Glutamatergic neuron (in vitro differentiated cells): ENCODE measurements at regions not wholly inside any gene's neighbourhood (a gene's known extent, or its start where the extent isn't known, plus 50 kb on each side); places are given as distances from the start of the nearest gene placed in this dataset.

Source experiments
- DNase-seq: peaks from one replicate; pipeline ENCODE4 v3.0.0; 2022
- H3K27ac Mint-ChIP-seq: one replicate; pipeline ENCODE4 v1.8.0; 2020; ENCODE audit warnings: mild to moderate bottlenecking, mixed read lengths, inconsistent platforms; ENCODE audit not compliant: unreplicated experiment
- H3K27me3 Mint-ChIP-seq: one replicate; pipeline ENCODE4 v1.8.0; 2020; ENCODE audit warnings: mild to moderate bottlenecking, moderate library complexity, mixed read lengths, inconsistent platforms; ENCODE audit not compliant: unreplicated experiment
- H3K36me3 Mint-ChIP-seq: one replicate; pipeline ENCODE4 v1.8.0; 2020; ENCODE audit warnings: mild to moderate bottlenecking, mixed read lengths, inconsistent platforms; ENCODE audit not compliant: unreplicated experiment
- H3K4me1 Mint-ChIP-seq: one replicate; pipeline ENCODE4 v1.8.0; 2020; ENCODE audit warnings: mild to moderate bottlenecking, low read depth, mixed read lengths, inconsistent platforms; ENCODE audit not compliant: unreplicated experiment
- H3K4me3 Mint-ChIP-seq: one replicate; pipeline ENCODE4 v1.8.0; 2020; ENCODE audit warnings: mild to moderate bottlenecking, mixed read lengths, inconsistent platforms; ENCODE audit not compliant: unreplicated experiment
- H3K9me3 Mint-ChIP-seq: one replicate; pipeline ENCODE4 v1.8.0; 2020; ENCODE audit warnings: mild to moderate bottlenecking, moderate library complexity, mixed read lengths, inconsistent platforms; ENCODE audit not compliant: unreplicated experiment
- TF ChIP-seq, protein P1 (sequence below): fragments of 200-600 bp; sonication (generic); IDR thresholded peaks from one replicate; pipeline ENCODE4 v1.5.0; 2021; ENCODE audit not compliant: partially characterized antibody, unreplicated experiment

- TF ChIP-seq, protein P1, sequence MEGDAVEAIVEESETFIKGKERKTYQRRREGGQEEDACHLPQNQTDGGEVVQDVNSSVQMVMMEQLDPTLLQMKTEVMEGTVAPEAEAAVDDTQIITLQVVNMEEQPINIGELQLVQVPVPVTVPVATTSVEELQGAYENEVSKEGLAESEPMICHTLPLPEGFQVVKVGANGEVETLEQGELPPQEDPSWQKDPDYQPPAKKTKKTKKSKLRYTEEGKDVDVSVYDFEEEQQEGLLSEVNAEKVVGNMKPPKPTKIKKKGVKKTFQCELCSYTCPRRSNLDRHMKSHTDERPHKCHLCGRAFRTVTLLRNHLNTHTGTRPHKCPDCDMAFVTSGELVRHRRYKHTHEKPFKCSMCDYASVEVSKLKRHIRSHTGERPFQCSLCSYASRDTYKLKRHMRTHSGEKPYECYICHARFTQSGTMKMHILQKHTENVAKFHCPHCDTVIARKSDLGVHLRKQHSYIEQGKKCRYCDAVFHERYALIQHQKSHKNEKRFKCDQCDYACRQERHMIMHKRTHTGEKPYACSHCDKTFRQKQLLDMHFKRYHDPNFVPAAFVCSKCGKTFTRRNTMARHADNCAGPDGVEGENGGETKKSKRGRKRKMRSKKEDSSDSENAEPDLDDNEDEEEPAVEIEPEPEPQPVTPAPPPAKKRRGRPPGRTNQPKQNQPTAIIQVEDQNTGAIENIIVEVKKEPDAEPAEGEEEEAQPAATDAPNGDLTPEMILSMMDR, result no peak
- Mint-ChIP-seq H3K27ac (no peak overlapping the region), H3K27me3 (peaks cover 3% of the 10 kb centered on the region), H3K4me3 (no peak overlapping the region), H3K36me3 (peaks cover 11% of the 10 kb centered on the region), H3K4me1 (no peaks in the 10 kb centered on the region), H3K9me3 (no peaks in the 10 kb centered on the region)
- no peak for DNase-seq
Measured at GRCh38 chr11:4203603-4204360, 109.2 kb downstream of the RRM1 start.

DNA sequence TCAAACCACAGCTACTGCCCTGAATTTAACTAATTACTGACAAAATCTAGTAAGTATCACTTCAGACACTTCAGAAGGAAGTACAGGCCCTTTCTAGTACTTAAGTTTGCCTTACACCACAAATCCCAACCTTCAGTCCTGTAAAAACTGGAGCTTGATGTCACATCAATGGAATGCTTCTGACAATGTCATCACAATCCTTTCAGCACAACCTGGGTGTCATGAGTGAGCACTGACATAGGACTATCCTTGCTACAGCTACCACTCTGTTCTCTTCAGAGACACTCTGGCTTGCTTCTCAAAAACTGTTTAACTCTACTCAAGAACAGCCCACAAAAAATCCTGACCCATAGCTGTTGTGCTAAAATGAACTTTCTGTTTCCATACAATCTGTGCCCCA is 108.2 kb downstream of the RRM1 start:
- no peak overlapping the region for H3K4me3 Mint-ChIP-seq
- DNase-seq, result no peak
- no peaks in the 10 kb centered on the region for H3K9me3 Mint-ChIP-seq
- H3K36me3 Mint-ChIP-seq, result peaks cover 11% of the 10 kb centered on the region
- peaks cover 3% of the 10 kb centered on the region for H3K27me3 Mint-ChIP-seq
- H3K4me1 Mint-ChIP-seq, result no peaks in the 10 kb centered on the region
- TF ChIP-seq, protein P1, result no peak
- H3K27ac Mint-ChIP-seq, result no peak overlapping the region

- Mint-ChIP-seq H3K36me3 (peaks cover 11% of the 10 kb centered on the region), H3K27ac (no peak overlapping the region), H3K27me3 (peaks cover 1% of the 10 kb centered on the region), H3K4me3 (no peak overlapping the region), H3K9me3 (no peaks in the 10 kb centered on the region), H3K4me1 (no peaks in the 10 kb centered on the region)
- no peak for DNase-seq
- TF ChIP-seq, protein P1, result no peak
Measured at GRCh38 chr11:4197112-4197511, 102.5 kb downstream of the RRM1 start.

GRCh38 chr11:4195909-4196308 is 101.3 kb downstream of the RRM1 start:
- peaks cover 11% of the 10 kb centered on the region for H3K36me3 Mint-ChIP-seq
- H3K9me3 Mint-ChIP-seq, result no peaks in the 10 kb centered on the region
- no peaks in the 10 kb centered on the region for H3K4me1 Mint-ChIP-seq
- H3K4me3 Mint-ChIP-seq, result no peak overlapping the region
- DNase-seq, result no peak
- H3K27me3 Mint-ChIP-seq, result peaks cover 1% of the 10 kb centered on the region
- TF ChIP-seq, protein P1, result no peak
- no peak overlapping the region for H3K27ac Mint-ChIP-seq

DNA sequence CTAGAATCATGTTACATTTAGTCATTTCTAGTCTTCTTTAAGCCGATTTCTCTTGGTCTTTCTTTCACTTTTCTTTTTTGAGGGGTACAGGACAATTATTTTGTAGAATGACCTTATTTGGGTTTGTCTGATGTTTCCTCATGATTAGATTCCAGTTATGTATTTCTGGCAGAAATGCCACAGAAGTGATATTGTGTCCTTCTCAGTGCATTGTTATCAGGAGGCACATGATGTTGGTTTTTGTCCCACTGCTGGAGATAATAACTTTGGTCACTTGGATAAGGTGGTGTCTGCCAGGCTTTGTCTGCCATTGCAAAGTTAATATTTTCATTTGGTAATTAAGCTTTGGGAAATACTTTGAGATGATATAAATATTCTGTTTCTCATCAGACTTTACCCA is 100.3 kb downstream of the RRM1 start:
- Mint-ChIP-seq H3K9me3 (no peaks in the 10 kb centered on the region), H3K4me3 (no peak overlapping the region), H3K27me3 (peaks cover 3% of the 10 kb centered on the region), H3K4me1 (no peaks in the 10 kb centered on the region), H3K27ac (no peak overlapping the region), H3K36me3 (peaks cover 5% of the 10 kb centered on the region)
- TF ChIP-seq, protein P1, result no peak
- no peak for DNase-seq
